HCT116 (cell line): ENCODE measurements at regions not wholly inside any gene's neighbourhood (a gene's known extent, or its start where the extent isn't known, plus 50 kb on each side); places are given as distances from the start of the nearest gene placed in this dataset.

Source experiments
- ATAC-seq: fragments of 200-7000 bp; cut with Tn5 transposase; 2 replicates; pipeline ENCODE4 v1.9.1; 2020; ENCODE audit warnings: mild to moderate bottlenecking, moderate library complexity
- BruUV-seq: library from RNA; stranded (reverse); fragments of 400-500 nt; replicated peaks from 2 replicates; lab custom pipeline; 2021; lab: Mats Ljungman, UMichigan
- CTCF ChIA-PET: fragments of 300-600 bp; sonication (Branson Sonifier 250); formaldehyde crosslinking; loops from one replicate; lab custom pipeline; 2021; ENCODE audit warnings: antibody characterized with exemption; lab: Charles Lee
- POLR2A ChIA-PET: fragments of 300-600, 350-600 bp; sonication (Branson Sonifier 250); formaldehyde crosslinking; loops from one replicate; lab custom pipeline; 2021; ENCODE audit warnings: antibody characterized with exemption; lab: Charles Lee
- RAD21 ChIA-PET, 2 experiments: fragments of 300-600 bp; sonication (Branson Sonifier 250); formaldehyde crosslinking; loops; one replicate each; lab custom pipeline; 2023; ENCODE audit warnings: low total read pairs in 2 of 2; ENCODE audit not compliant: uncharacterized antibody in 2 of 2, unreplicated experiment in 2 of 2, low non-redundant PET in 1 of 2; lab: Charles Lee
- DNase-seq: peaks from one replicate; pipeline ENCODE4 v3.0.0-alpha.2; 2010; ENCODE audit warnings: low read depth, low spot score
- H2AFZ ChIP-seq: fragments of 200-600 bp; shearing (Covaris generic), sonication (generic); 2 replicates; pipeline ENCODE4 v1.6.1; 2017; ENCODE audit warnings: low read depth, mixed run types, mixed read lengths, antibody characterized with exemption, low read length; ENCODE audit not compliant: poor library complexity, severe bottlenecking
- H3K27ac ChIP-seq: 2 replicates; pipeline ENCODE4 v1.5.1; 2012; ENCODE audit warnings: low read depth, low read length
- H3K27me3 ChIP-seq: fragments of 200-600 bp; sonication (generic); 2 replicates; pipeline ENCODE4 v1.6.1; 2016; ENCODE audit warnings: mixed run types, low read length, mixed read lengths; ENCODE audit not compliant: insufficient read depth
- H3K36me3 ChIP-seq, 2 experiments: fragments of 200-500 bp in 1 of 2; fragments of 200-600 bp in 1 of 2; sonication (Bioruptor generic) in 1 of 2; sonication (generic) in 1 of 2; 2 replicates each; pipeline versions ENCODE4 v1.5.1 to v1.6.1; 2014 to 2016; ENCODE audit warnings: low read length in 2 of 2, inconsistent platforms in 1 of 2, mixed read lengths in 1 of 2, mixed run types in 1 of 2; ENCODE audit not compliant: insufficient read depth in 2 of 2, control insufficient read depth in 1 of 2
- H3K4me1 ChIP-seq, 2 experiments: fragments of 200-600 bp in 1 of 2; sonication (generic) in 1 of 2; 2 replicates each; pipeline versions ENCODE4 v1.5.1 to v1.6.1; 2012 to 2017; ENCODE audit warnings: low read length in 2 of 2, inconsistent platforms in 1 of 2, mild to moderate bottlenecking in 1 of 2, mixed read lengths in 1 of 2, mixed run types in 1 of 2, moderate library complexity in 1 of 2; ENCODE audit not compliant: insufficient read depth in 2 of 2, control insufficient read depth in 1 of 2
- H3K4me2 ChIP-seq: fragments of 200-600 bp; sonication (generic); 2 replicates; pipeline ENCODE4 v1.6.1; 2017; ENCODE audit warnings: mixed run types, low read length, mixed read lengths
- H3K4me3 ChIP-seq, 2 experiments: fragments of 200-600 bp in 1 of 2; sonication (generic) in 1 of 2; replicated peaks in 1 of 2; 2 replicates each; pipeline ENCODE4 v1.5.1; 2011 to 2016; ENCODE audit warnings: low read length in 2 of 2, control low read depth in 1 of 2, low read depth in 1 of 2, mild to moderate bottlenecking in 1 of 2, mixed read lengths in 1 of 2, mixed run types in 1 of 2
- H3K79me2 ChIP-seq: fragments of 200-600 bp; sonication (generic); 2 replicates; pipeline ENCODE4 v1.6.1; 2017; ENCODE audit warnings: mild to moderate bottlenecking, mixed run types, low read length, moderate library complexity, mixed read lengths; ENCODE audit not compliant: insufficient read depth
- H3K9ac ChIP-seq: fragments of 200-600 bp; sonication (generic); 2 replicates; pipeline ENCODE4 v1.6.1; 2016; ENCODE audit warnings: low read length, mixed read lengths
- H3K9me2 ChIP-seq: fragments of 200-600 bp; sonication (generic), shearing (Covaris generic); 2 replicates; pipeline ENCODE4 v1.6.1; 2017; ENCODE audit warnings: mixed run types, mild to moderate bottlenecking, moderate library complexity; ENCODE audit not compliant: insufficient read depth
- H3K9me3 ChIP-seq, 2 experiments: fragments of 200-500 bp in 1 of 2; fragments of 200-600 bp in 1 of 2; sonication (Bioruptor generic) in 1 of 2; sonication (generic) in 1 of 2; 2 replicates each; pipeline ENCODE4 v1.6.1; 2014 to 2017; ENCODE audit warnings: low read length in 2 of 2, mixed read lengths in 2 of 2, inconsistent platforms in 1 of 2, low read depth in 1 of 2, mild to moderate bottlenecking in 1 of 2, mixed run types in 1 of 2, moderate library complexity in 1 of 2; ENCODE audit not compliant: control insufficient read depth in 1 of 2, insufficient read depth in 1 of 2
- H4K20me1 ChIP-seq: fragments of 200-600 bp; sonication (generic), shearing (Covaris generic); 2 replicates; pipeline ENCODE4 v1.6.1; 2017; ENCODE audit warnings: mixed run types, mild to moderate bottlenecking, moderate library complexity; ENCODE audit not compliant: insufficient read depth
- CEBPB ChIP-seq: IDR thresholded peaks from 2 replicates; pipeline ENCODE4 v1.6.1; 2012; ENCODE audit warnings: low read depth
- EGR1 ChIP-seq: IDR thresholded peaks from 2 replicates; pipeline ENCODE4 v1.6.1; 2012; ENCODE audit warnings: low read depth
- ELF1 ChIP-seq: IDR thresholded peaks from 2 replicates; pipeline ENCODE4 v1.6.1; 2012; ENCODE audit warnings: low read depth, borderline replicate concordance
- EZH2phosphoT487 ChIP-seq: fragments of 200-600 bp; IDR thresholded peaks from 2 replicates; pipeline ENCODE4 v1.6.1; 2018; ENCODE audit warnings: antibody characterized with exemption, borderline replicate concordance
- FOSL1 ChIP-seq: IDR thresholded peaks from 2 replicates; pipeline ENCODE4 v1.6.1; 2012; ENCODE audit warnings: low read depth
- JUND ChIP-seq: IDR thresholded peaks from 2 replicates; pipeline ENCODE4 v1.6.1; 2012
- POLR2A ChIP-seq: IDR thresholded peaks from 2 replicates; pipeline ENCODE4 v1.7.0; 2011; ENCODE audit warnings: borderline replicate concordance; ENCODE audit not compliant: insufficient read depth, insufficient read length; ENCODE audit errors: extremely low read depth
- POLR2AphosphoS5 ChIP-seq: IDR thresholded peaks from 2 replicates; pipeline ENCODE4 v1.6.1; 2011; ENCODE audit warnings: mild to moderate bottlenecking, low read depth, low read length, moderate library complexity
- SIN3A ChIP-seq: IDR thresholded peaks from 2 replicates; pipeline ENCODE4 v1.6.1; 2012; ENCODE audit warnings: low read depth
- SRF ChIP-seq: IDR thresholded peaks from 2 replicates; pipeline ENCODE4 v1.6.1; 2012; ENCODE audit warnings: low read depth
- TCF7L2 ChIP-seq: IDR thresholded peaks from 2 replicates; pipeline ENCODE4 v1.7.0; 2011; ENCODE audit warnings: borderline replicate concordance, inconsistent platforms; ENCODE audit not compliant: insufficient read depth, insufficient read length; ENCODE audit errors: extremely low read depth
- YY1 ChIP-seq: IDR thresholded peaks from 2 replicates; pipeline ENCODE4 v1.6.1; 2011; ENCODE audit warnings: low read length, low read depth, moderate library complexity, mild to moderate bottlenecking; ENCODE audit not compliant: insufficient replicate concordance; ENCODE audit errors: extremely low read depth
- ZFX ChIP-seq: fragments of 450-650 bp; IDR thresholded peaks from 2 replicates; pipeline ENCODE4 v1.6.1; 2017
- ZNF274 ChIP-seq: fragments of 200-500 bp; sonication (Bioruptor generic); IDR thresholded peaks from 2 replicates; pipeline ENCODE4 v1.6.1; 2014; ENCODE audit warnings: mild to moderate bottlenecking, low read depth, low read length, inconsistent platforms
- intact Hi-C: fragments of 100-400 bp; cut with micrococcal nuclease; formaldehyde crosslinking; loops from 2 replicates; pipeline ENCODE4 v1.10.0; 2022
- TF ChIP-seq, protein P1 (sequence below): IDR thresholded peaks from 2 replicates; pipeline ENCODE4 v1.6.1; 2012
- TF ChIP-seq, protein P2 (sequence below): IDR thresholded peaks from 2 replicates; pipeline ENCODE4 v1.6.1; 2011; ENCODE audit warnings: mild to moderate bottlenecking, low read length, moderate library complexity; ENCODE audit not compliant: insufficient replicate concordance; ENCODE audit errors: extremely low read depth

DNA sequence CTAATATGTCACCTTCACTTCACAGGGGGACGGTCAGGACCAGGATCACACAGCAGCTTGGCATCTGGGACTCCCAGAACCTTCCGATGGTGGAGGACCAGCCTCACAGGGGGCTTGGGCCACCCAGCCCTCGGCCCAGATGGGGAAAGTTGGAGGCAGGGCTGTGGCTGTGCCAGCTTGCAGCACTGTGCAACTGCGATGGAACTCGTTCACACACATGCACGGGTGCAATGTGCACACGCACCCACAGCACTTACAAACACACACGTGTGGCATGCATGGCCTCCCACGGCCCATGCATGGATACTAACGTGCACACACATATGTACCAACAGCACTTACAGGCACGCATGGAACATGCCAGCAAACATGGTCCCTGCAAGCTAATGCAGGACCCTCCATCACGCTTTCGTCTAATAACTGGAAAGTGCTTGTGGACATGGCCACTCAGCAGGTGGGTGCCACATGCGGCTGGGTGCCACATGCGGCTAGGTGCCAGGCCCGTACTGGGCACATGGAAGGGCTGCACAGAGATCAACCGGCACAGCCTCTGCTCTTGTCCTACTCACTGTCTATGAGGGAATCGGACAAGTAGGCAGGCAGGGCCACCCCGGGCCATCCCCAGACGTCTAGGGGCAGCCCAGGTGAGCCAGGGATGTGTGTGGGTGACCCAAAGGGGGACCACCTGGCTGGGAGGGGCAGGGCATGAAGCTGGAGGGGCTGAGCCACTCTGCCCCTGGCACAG, 63.2 kb downstream of the ADRA2C start:
- Histone ChIP-seq H3K9me3 (no peaks in the 10 kb centered on the region), H3K79me2 (no peaks in the 10 kb centered on the region), H3K9me2 (no peaks in the 10 kb centered on the region), H3K4me1 (peaks cover 2 to 9% of the 10 kb centered on the region in 2 experiments; a peak in 2 of 4 replicates), H3K27ac (no peak overlapping the region), H3K27me3 (no peaks in the 10 kb centered on the region), H3K4me3 (no peak overlapping the region), H3K4me2 (no peak overlapping the region), H2AFZ (no peak overlapping the region), H4K20me1 (no peaks in the 10 kb centered on the region), H3K36me3 (no peaks in the 10 kb centered on the region), H3K9ac (no peak overlapping the region)
- ChIA-PET RAD21 (no interaction called here), POLR2A (no interaction called here), CTCF (no interaction called here)
- TF ChIP-seq EZH2phosphoT487 (no peak), JUND (no peak), TCF7L2 (no peak), POLR2A (no peak), ELF1 (no peak), CEBPB (no peak), SIN3A (no peak), POLR2AphosphoS5 (no peak), SRF (no peak), ZNF274 (no peak), YY1 (no peak), FOSL1 (no peak), ZFX (no peak), EGR1 (no peak)
- TF ChIP-seq, protein P1, sequence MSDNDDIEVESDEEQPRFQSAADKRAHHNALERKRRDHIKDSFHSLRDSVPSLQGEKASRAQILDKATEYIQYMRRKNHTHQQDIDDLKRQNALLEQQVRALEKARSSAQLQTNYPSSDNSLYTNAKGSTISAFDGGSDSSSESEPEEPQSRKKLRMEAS, result no peak
- TF ChIP-seq, protein P2, sequence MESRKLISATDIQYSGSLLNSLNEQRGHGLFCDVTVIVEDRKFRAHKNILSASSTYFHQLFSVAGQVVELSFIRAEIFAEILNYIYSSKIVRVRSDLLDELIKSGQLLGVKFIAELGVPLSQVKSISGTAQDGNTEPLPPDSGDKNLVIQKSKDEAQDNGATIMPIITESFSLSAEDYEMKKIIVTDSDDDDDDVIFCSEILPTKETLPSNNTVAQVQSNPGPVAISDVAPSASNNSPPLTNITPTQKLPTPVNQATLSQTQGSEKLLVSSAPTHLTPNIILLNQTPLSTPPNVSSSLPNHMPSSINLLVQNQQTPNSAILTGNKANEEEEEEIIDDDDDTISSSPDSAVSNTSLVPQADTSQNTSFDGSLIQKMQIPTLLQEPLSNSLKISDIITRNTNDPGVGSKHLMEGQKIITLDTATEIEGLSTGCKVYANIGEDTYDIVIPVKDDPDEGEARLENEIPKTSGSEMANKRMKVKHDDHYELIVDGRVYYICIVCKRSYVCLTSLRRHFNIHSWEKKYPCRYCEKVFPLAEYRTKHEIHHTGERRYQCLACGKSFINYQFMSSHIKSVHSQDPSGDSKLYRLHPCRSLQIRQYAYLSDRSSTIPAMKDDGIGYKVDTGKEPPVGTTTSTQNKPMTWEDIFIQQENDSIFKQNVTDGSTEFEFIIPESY, result no peak
- DNase-seq (no peak), ATAC-seq (no peak)
- intact Hi-C loops, result no loop called here
- BruUV-seq, result no TSS peak
